ENCODE measurements at regions not wholly inside any gene's neighbourhood (a gene's known extent, or its start where the extent isn't known, plus 50 kb on each side); places are given as distances from the start of the nearest gene placed in this dataset.

DNA sequence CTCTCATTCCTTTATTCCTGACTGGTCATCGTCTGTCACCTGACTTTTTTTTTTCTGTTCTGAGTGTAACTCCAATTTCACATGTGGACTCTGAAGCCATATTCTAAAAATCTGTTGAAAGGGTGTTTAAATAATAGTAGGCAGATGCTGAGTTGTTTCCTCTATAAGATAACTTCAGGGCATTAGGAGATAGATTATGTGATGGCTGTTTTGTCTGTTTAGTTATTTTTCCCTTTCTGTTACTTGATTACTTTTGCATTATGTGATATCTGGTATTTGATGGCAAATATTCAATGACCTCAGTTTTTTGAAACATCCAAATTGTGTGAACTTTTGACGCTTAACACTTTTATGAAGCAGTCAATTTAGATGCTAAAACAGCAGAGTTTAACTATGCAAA is 486.0 kb downstream of the BCKDHB start:
- TF ChIP-seq CTCF (IDR thresholded peaks at IDR 0.05) (no peak), POLR2AphosphoS5 (IDR thresholded peaks at IDR 0.05; ENCODE audit: low read depth, low read length) (no peak), SIN3A (IDR thresholded peaks at IDR 0.05; ENCODE audit: borderline replicate concordance, insufficient read depth, low read depth, low read length) (no peak)
- TF ChIP-seq, protein P1, sequence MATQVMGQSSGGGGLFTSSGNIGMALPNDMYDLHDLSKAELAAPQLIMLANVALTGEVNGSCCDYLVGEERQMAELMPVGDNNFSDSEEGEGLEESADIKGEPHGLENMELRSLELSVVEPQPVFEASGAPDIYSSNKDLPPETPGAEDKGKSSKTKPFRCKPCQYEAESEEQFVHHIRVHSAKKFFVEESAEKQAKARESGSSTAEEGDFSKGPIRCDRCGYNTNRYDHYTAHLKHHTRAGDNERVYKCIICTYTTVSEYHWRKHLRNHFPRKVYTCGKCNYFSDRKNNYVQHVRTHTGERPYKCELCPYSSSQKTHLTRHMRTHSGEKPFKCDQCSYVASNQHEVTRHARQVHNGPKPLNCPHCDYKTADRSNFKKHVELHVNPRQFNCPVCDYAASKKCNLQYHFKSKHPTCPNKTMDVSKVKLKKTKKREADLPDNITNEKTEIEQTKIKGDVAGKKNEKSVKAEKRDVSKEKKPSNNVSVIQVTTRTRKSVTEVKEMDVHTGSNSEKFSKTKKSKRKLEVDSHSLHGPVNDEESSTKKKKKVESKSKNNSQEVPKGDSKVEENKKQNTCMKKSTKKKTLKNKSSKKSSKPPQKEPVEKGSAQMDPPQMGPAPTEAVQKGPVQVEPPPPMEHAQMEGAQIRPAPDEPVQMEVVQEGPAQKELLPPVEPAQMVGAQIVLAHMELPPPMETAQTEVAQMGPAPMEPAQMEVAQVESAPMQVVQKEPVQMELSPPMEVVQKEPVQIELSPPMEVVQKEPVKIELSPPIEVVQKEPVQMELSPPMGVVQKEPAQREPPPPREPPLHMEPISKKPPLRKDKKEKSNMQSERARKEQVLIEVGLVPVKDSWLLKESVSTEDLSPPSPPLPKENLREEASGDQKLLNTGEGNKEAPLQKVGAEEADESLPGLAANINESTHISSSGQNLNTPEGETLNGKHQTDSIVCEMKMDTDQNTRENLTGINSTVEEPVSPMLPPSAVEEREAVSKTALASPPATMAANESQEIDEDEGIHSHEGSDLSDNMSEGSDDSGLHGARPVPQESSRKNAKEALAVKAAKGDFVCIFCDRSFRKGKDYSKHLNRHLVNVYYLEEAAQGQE (IDR thresholded peaks at IDR 0.05; ENCODE audit: insufficient read depth in 1 of 2, low read depth in 2 of 2, low read length in 1 of 2) = no peak
